8988T (cell line): ENCODE measurements at regions not wholly inside any gene's neighbourhood (a gene's known extent, or its start where the extent isn't known, plus 50 kb on each side); places are given as distances from the start of the nearest gene placed in this dataset.

Source experiments
- DNase-seq: peaks from one replicate; pipeline ENCODE4 v3.0.0; 2011

DNA sequence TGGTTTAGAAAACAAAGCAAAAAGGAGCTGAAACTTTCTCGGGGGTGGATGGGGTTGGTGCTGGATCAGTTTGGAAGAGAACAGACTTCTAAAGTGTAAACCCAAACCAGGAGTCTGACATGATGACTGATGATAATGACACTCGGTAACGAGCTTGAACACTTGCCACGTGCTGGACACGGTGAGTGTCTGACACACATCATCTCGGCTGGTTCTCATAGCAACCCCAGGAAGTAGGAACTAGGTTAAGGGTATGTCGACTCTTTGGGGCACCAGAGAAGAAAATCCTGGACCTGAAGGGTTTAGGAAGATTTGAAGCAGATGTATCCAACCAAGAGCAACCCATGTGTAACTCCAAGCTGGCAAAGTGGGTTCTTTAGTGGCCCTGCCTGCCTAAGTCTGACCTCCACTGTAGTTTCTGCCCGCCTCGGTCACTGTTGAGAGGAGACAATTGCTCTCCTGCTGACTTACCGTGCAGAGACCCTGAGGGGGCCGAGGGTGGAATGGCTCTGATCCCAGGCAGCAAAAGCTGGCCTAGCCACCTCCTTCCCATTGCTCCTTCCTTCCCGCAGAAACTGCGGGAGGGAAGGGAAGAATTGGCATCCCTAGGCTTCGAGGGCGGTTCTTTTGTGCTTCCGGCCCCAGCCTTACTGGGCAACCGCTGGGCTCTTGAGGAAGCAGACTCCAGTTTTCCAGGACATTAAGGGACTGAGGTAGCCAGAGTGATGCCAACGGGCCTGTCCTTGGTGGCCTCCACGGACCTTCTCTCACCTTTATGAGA lies 156.0 kb downstream of the TOMM20 start:
- no peak for DNase-seq

DNA sequence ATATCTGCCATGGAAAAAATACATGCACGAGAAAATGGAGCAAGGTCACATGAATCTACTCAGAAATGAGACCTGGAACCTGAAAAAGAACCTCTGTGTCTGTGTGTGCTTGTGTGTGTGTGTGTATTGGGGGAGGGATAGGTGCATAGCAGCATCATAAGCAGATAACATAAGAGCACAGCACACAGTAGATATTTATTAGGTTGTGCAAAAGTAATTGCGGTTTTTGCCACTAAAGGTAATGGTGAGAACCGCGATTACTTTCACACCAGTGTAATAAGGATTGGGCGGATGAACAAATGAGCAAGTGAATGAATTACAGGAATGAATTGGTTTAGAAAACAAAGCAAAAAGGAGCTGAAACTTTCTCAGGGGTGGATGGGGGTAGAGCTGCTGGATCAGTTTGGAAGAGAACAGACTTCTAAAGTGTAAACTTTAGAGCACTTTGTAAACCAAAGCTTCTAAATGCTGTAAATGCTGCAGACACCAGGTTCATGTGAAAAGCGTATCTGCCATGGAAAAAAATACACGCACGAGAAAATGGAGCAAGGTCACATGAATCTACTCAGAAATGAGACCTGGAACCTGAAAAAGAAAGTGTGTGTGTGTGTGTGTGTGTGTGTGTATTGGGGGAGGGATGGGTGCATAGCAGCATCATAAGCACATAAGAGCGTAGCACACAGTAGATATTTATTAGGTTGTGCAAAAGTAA lies 156.9 kb downstream of the TOMM20 start:
- no peak for DNase-seq

DNA sequence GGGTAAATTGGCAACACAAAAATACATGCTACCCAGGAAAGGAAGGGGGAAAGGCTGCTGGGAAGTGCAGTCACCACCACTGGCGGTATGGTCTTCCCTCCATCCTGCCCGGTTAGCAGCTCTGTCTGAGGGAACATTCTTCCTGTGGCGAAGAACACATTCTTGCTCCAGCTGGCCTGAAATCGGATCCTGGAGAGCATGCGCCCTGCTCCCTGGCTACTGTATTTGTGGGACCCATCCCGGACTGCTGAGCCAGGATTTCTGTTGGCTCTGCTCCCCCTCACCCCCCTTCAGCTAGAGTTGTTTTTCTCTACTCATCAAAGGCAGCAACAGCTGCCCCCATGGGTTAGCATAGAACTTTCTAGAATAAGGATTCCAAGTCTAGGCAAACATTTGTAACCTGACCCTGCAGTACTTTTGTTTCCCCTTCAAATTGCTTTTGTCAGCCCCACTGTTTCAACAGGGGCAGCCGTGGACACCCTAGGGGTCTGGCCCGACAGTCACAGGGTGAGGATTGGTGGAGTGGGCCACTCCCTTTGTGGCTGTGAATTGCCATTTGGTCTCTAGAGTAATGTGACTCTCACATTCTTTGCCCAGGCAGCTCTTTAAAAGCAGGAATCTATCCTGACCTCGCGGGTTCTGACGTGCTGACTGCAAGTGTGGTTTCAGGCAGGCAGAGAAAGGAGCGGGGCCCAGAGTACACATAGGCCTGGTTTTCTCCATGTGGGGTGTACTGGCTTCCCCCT lies 157.7 kb downstream of the TOMM20 start:
- DNase-seq: no peak

DNA sequence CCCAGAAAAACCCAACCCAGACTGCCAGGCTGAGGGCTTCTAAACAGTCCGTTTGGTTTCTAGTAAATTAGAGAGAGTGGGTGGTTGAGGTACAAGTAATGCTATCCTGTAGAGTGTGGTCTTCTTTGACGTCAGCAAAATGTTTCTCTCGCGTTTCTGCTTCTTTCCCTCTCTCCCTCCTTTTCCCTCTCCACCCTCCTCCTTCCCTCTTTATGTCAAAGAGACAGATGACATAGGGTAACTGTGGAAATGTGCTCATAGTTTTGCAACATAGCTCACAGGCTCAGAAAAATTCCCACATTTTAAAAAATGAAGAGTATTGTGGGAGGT lies 158.3 kb downstream of the TOMM20 start:
- no peak for DNase-seq

DNA sequence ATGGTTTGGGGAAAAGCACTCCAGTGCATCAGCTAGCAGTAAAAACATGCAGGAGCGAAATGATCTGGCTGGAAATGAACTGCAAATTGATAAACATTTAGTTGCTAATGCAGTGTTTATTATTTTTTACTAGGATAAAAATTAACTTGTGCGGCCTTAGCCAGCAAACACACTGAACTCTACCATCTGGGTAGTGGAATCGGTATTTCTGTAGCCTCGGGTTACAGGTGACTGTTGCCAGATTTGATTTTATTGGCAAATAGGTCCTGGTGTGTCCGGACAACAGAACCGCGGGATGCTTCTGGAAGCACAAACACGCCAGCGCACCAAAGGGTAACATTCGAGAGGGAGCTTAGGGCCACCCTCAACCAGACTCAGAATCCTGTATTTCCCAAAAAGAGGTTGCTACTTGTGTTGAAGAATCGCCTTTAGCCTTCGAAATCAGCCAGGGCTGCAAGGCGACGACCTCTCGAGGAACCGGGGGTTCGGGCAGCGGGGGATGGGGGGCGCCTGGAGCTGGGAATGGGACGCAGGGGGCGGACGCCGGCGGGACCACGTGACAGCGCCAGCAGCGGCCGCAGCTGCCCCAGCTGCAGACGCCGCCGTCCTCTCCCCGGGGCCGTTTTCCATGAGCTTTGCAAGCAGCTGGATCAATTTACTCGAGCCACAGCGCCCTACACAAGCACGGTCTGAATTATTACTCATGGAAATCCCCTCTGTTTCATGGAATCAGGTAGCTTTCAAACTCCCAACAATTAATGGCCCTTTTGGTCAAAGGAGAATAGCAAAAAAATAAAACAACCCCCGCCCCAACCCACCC lies 158.8 kb downstream of the TOMM20 start:
- DNase-seq: no peak

DNA sequence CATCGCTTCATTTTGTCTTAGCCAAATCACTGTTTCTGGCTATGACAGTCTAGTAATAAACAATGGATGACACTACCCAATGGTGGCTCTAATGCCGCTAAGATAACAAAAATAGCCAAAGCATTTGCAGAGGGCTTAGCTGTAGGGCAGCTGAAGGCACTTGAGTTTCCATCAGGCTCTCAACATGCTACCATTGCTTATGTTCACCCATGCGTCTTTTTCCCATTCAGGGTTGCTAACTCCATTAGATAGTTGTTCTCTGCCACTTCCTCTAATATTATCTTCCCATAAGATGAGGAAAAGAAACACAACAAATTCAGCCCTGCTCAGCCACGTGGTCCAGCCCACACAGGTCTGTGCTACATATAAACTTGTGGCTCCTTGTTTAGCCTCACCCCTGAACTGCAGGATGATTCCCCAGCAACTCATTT lies 159.6 kb downstream of the TOMM20 start:
- DNase-seq: no peak

- no peak for DNase-seq
These were observed 160.2 kb downstream of the TOMM20 start for GRCh38 chr1:234968451-234968850.

DNA sequence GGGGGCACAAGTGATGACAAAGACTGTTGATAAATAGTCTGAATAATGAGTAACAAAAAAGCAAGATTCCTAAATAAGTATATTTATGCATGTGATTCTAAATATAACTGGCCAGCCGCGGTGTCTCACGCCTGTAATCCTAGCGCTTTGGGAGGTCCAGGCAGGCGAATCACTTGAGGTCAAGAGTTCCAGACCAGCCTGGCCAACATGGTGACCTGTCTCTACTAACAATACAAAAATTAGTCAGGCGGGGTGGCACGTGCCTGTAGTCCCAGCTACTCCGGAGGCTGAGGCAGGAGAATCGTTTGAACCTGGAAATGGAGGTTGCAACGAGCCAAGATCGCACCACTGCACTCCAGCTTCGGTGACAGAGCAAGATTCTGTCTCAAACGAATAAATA lies 161.5 kb downstream of the TOMM20 start:
- no peak for DNase-seq

GRCh38 chr1:234965111-234965510 lies 163.5 kb downstream of the TOMM20 start:
- DNase-seq: no peak

DNA sequence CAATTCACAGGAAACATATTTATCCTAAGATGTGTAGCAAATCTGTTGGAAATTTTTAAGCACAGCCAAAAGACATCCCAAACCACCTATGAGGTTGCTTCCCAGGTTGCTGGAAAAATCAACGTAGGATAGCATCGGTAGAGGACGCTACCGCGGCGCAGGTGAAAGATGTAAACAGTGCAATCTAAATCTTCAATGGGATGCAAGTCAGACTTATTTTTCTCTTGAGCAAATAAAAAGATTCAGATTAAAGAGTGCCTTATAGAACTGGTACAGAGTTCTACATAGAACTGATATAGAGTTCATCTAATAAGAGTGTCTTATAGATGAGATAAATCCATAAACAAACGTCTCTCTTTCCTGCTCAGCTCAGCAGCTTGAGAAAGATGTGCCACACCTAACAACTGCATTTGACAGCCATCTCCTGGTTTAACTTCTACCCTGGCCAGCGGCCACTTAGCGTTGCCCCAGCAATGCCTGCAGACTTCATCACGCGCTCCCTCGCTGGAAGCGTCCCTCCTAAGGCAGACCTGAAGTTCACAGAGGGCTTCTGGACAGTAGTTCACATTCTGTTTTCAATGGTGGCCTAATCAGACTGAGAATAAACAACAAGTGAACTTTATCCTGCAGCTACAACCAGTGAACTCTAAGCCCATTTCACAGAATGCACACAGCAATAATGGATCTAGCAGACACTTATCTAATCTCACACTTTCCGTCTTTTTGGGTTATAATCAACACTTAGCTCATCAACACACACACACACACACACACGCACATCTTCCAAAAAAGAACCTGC lies 164.5 kb downstream of the TOMM20 start:
- no peak for DNase-seq

- no peak for DNase-seq
These were observed 165.3 kb downstream of the TOMM20 start for GRCh38 chr1:234963180-234963903.

GRCh38 chr1:234962340-234962989 lies 166.2 kb downstream of the TOMM20 start:
- no peak for DNase-seq

GRCh38 chr1:234961456-234962339 lies 166.9 kb downstream of the TOMM20 start:
- DNase-seq: no peak

- DNase-seq: no peak
These were observed 167.7 kb downstream of the TOMM20 start for GRCh38 chr1:234960722-234961455.

- no peak for DNase-seq
These were observed 169.7 kb downstream of the TOMM20 start for GRCh38 chr1:234958706-234959657.

DNA sequence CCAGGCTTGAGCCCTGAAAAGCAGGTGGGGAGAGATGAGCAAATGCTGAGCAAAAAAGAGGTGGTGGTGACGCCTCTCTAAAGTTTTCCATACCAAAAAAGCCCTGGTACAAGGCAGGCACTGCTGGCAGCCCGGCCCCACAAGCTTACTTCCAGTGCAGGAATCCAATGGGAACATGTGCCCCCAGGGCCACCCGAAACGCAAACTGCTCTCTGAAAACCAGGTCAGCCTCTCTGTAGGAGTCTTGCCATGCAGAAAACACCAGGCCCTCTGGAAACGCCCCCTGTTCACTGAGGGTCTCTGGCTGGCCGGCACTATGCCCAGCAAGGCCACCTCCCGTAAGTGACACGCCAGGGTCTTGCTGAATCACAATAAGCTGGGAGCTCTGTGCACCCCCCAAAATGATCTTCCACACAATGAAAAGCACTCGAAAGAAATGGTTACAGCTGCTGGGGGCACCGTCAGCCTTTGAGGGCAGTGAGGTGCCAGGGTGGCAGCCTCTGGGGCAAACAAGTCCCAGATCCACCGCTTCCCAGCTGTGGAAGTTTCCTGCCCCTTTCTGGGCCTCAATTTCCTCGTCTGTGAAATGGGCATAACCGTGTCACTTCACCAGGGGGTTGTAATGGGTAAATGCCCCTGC lies 170.5 kb downstream of the TOMM20 start:
- DNase-seq: no peak

- DNase-seq: no peak
These were observed 171.1 kb downstream of the TOMM20 start for GRCh38 chr1:234957330-234958065.
